Cardiac muscle cell (in vitro differentiated cells and primary cell): ENCODE measurements at regions not wholly inside any gene's neighbourhood (a gene's known extent, or its start where the extent isn't known, plus 50 kb on each side); places are given as distances from the start of the nearest gene placed in this dataset.

Experiments
- DNase-seq, 2 donors: peaks; one replicate each; pipeline versions ENCODE4 v3.0.0 to v3.0.0-alpha.2; 2010 to 2017; ENCODE audit warnings: low read depth in 1 of 2, low spot score in 1 of 2
- H3K27ac ChIP-seq: fragments of 200-600 bp; sonication (generic); 2 replicates; pipeline ENCODE4 v1.5.1; 2016
- H3K27me3 ChIP-seq: fragments of 200-600 bp; sonication (generic); 2 replicates; pipeline ENCODE4 v1.6.0; 2016; ENCODE audit warnings: control low read depth
- H3K36me3 ChIP-seq: fragments of 200-600 bp; sonication (generic); 2 replicates; pipeline ENCODE4 v1.5.1; 2016; ENCODE audit warnings: control low read depth
- H3K4me1 ChIP-seq: fragments of 200-600 bp; sonication (generic); 2 replicates; pipeline ENCODE4 v1.8.1; 2017; ENCODE audit warnings: low read depth, mild to moderate bottlenecking, mixed run types
- H3K4me3 ChIP-seq: fragments of 200-600 bp; sonication (generic); 2 replicates; pipeline ENCODE4 v1.5.1; 2016; ENCODE audit warnings: mild to moderate bottlenecking
- H3K9me3 ChIP-seq: fragments of 200-600 bp; sonication (generic); 2 replicates; pipeline ENCODE4 v1.5.1; 2017; ENCODE audit warnings: low read depth, mild to moderate bottlenecking, control low read depth
- CTCF ChIP-seq: IDR thresholded peaks from 2 replicates; pipeline ENCODE4 v1.5.1; 2012; ENCODE audit warnings: low read depth, mild to moderate bottlenecking, low read length

GRCh38 chr1:56425494-56426037, 153.8 kb downstream of the PLPP3 start:
- Histone ChIP-seq H3K27ac (no peak overlapping the region), H3K36me3 (no peaks in the 10 kb centered on the region)

DNA sequence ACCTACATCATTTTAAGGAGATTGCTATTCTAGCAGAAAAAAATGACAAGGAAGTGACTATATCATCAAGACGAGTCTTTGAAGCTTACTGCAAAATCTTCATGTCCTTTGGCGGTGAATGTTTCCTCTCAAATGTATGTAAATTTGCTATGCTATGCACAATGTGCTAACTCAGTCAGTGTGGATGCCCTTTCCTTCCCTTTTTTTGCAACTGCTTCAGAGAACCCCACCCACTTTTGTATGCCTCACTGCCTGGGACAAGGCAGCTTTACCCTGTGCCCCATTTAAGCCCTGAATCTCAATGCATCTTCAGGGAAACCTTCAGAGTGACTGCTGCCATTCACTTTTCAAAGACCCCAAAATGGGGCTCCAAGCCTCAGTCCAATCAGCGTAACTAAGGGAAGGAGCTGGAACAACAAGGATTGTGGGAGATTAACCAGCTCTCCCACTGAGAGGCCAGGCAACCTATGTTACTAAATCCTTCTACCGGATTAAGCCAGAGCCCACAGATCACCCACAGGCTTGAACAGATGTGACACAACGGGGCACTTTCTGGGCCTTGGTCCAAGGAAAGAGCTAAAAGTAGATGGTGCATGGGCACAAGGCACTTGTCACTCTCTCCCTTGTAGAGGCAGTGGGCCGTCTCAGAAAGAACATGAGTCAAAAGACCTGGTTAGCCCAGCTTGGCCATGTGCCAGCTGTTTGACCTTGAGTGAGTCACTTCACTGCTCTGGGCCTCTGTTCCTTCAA, 154.4 kb downstream of the PLPP3 start:
- Histone ChIP-seq H3K4me1 (no peaks in the 10 kb centered on the region), H3K27me3 (no peaks in the 10 kb centered on the region), H3K4me3 (no peak overlapping the region), H3K27ac (no peak overlapping the region), H3K36me3 (no peaks in the 10 kb centered on the region), H3K9me3 (no peaks in the 10 kb centered on the region)
- TF ChIP-seq CTCF: no peak
- peak; percentile 17 to 57 for DNase-seq

More at GRCh38 chr1:56425494-56426037, 153.8 kb downstream of the PLPP3 start:
- no peaks in the 10 kb centered on the region for H3K27me3 ChIP-seq
- no peaks in the 10 kb centered on the region for H3K9me3 ChIP-seq
- no peaks in the 10 kb centered on the region for H3K4me1 ChIP-seq
- H3K4me3 ChIP-seq: no peak overlapping the region
- DNase-seq: no peak
- TF ChIP-seq CTCF: no peak

DNA sequence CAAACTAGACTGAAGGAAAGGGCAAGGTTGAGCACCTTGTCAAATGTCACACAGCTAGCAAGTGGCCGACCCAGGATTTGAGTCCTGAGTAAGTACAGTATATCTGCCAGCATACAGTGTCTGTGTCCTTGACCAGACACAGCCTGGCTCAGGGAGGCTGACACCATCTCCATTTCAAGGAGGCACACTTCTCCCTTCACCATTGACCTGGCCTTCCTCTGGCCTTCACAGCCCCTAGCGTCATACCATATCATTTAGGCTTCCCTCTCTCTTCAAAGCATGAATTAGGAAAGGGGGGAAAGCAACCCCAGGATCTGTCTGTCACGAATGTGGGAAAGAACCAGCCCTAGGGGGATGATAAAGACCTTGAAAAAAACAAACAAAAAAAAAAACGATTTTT, 155.6 kb downstream of the PLPP3 start:
- Histone ChIP-seq H3K4me3 (no peak overlapping the region), H3K4me1 (no peaks in the 10 kb centered on the region), H3K27me3 (no peaks in the 10 kb centered on the region), H3K27ac (no peak overlapping the region), H3K9me3 (no peaks in the 10 kb centered on the region), H3K36me3 (no peaks in the 10 kb centered on the region)
- DNase-seq: no peak
- no peak for TF ChIP-seq CTCF

DNA sequence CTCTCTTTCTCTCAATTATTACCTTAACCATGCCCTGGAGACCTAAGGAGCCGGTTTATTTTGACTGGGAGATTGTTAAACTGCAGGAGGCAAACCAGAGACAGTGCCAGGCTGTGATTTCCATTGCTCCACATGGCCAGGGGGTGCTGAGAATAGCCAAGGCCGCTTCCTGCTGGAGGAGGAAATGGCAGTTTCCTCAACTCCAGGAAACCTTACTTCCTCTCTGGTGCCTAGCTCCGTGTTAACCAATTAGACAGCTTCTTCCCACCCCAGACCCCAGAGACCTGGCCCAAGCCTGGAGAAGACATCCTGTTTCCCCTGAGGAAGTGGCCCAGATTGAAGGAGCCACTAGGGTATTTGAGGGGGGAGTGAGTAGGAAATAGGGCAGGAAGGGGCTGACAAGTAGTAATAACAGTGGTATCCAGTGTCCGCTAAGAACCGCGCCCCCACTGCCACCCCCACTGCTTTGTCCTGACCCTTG, 161.2 kb downstream of the PLPP3 start:
- H3K27me3 ChIP-seq: no peaks in the 10 kb centered on the region
- no peak overlapping the region for H3K4me3 ChIP-seq
- no peak for TF ChIP-seq CTCF
- no peaks in the 10 kb centered on the region for H3K36me3 ChIP-seq
- H3K27ac ChIP-seq: no peak overlapping the region
- DNase-seq: no peak
- no peaks in the 10 kb centered on the region for H3K9me3 ChIP-seq
- no peaks in the 10 kb centered on the region for H3K4me1 ChIP-seq

DNA sequence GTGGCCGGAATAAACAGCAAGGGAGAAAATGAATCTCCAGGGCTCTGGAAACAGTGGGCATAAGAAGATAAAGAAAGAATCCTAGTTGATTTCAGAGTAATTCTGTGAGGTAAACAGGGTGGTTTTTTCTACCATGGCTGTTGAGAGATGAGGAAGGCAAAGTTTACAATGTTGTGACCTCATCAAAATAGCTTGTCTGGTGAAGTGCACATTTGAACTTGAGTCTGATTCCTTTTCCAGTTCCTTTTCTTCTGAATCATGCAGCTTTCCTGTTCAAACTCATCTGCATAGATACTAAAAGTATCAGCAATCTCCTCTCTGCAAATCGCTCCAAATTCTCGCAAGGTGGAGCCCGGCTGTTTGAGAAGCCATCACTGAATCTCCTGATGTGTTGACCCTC, 161.7 kb downstream of the PLPP3 start:
- Histone ChIP-seq H3K9me3 (no peaks in the 10 kb centered on the region), H3K27me3 (no peaks in the 10 kb centered on the region), H3K36me3 (no peaks in the 10 kb centered on the region), H3K27ac (no peak overlapping the region), H3K4me3 (no peak overlapping the region), H3K4me1 (no peaks in the 10 kb centered on the region)
- peak in 1 of 2 donors; percentile 39 for DNase-seq
- TF ChIP-seq CTCF: no peak
